ENCODE measurements at regions not wholly inside any gene's neighbourhood (a gene's known extent, or its start where the extent isn't known, plus 50 kb on each side); places are given as distances from the start of the nearest gene placed in this dataset.

GRCh38 chr12:60832290-60832689, 1236.5 kb downstream of the SLC16A7 start:
- no peaks in the 10 kb centered on the region for H3K4me1 ChIP-seq (ENCODE audit: insufficient read depth)
- H3K9me2 ChIP-seq (ENCODE audit: insufficient read depth), result no peaks in the 10 kb centered on the region
- no peak overlapping the region for H3K4me2 ChIP-seq (ENCODE audit: unreplicated experiment)
- no peak for DNase-seq
- H2AFZ ChIP-seq, result no peak overlapping the region
- no peak overlapping the region for H3K4me3 ChIP-seq
- no peaks in the 10 kb centered on the region for H3F3A ChIP-seq (ENCODE audit: insufficient read depth)
- no peak for TF ChIP-seq EZH2phosphoT487 (IDR thresholded peaks at IDR 0.05; ENCODE audit: insufficient read depth, low read depth)
- no peak for TF ChIP-seq EZH2 (IDR thresholded peaks at IDR 0.05; ENCODE audit: insufficient read depth, poor library complexity, severe bottlenecking)
- in situ Hi-C loops (cut with MboI), result no loop called here
- no peaks in the 10 kb centered on the region for H3K27me3 ChIP-seq (replicated peaks; ENCODE audit: insufficient read depth)
- H3K27ac ChIP-seq, result no peak overlapping the region
- no peaks in the 10 kb centered on the region for H3K36me3 ChIP-seq (ENCODE audit: low read depth)
- H3K79me2 ChIP-seq (ENCODE audit: insufficient read depth), result no peaks in the 10 kb centered on the region
- 21 to 25% methylated on average over 4 of the region's 4 CpGs for WGBS, 2 experiments (ENCODE audit: low coverage in 1 of 2, low lambda C conversion rate in 2 of 2, missing lambda C conversion rate in 2 of 2)
- H4K20me1 ChIP-seq (ENCODE audit: insufficient read depth), result no peaks in the 10 kb centered on the region
- no peaks in the 10 kb centered on the region for H3K9me3 ChIP-seq (ENCODE audit: low read depth)
- no peak overlapping the region for H3K9ac ChIP-seq

GRCh38 chr12:60834372-60834771, 1238.5 kb downstream of the SLC16A7 start:
- Histone ChIP-seq H3K9ac (no peak overlapping the region), H3K79me2 (ENCODE audit: insufficient read depth) (no peaks in the 10 kb centered on the region), H4K20me1 (ENCODE audit: insufficient read depth) (no peaks in the 10 kb centered on the region), H2AFZ (no peak overlapping the region), H3K36me3 (ENCODE audit: low read depth) (no peaks in the 10 kb centered on the region), H3K4me2 (ENCODE audit: unreplicated experiment) (no peak overlapping the region), H3K27me3 (replicated peaks; ENCODE audit: insufficient read depth) (no peaks in the 10 kb centered on the region), H3K9me3 (ENCODE audit: low read depth) (no peaks in the 10 kb centered on the region), H3F3A (ENCODE audit: insufficient read depth) (no peaks in the 10 kb centered on the region), H3K4me1 (ENCODE audit: insufficient read depth) (no peaks in the 10 kb centered on the region), H3K27ac (no peak overlapping the region), H3K9me2 (ENCODE audit: insufficient read depth) (no peaks in the 10 kb centered on the region), H3K4me3 (no peak overlapping the region)
- no peak for DNase-seq
- TF ChIP-seq EZH2 (IDR thresholded peaks at IDR 0.05; ENCODE audit: insufficient read depth, poor library complexity, severe bottlenecking) (no peak), EZH2phosphoT487 (IDR thresholded peaks at IDR 0.05; ENCODE audit: insufficient read depth, low read depth) (no peak)
- in situ Hi-C loops (cut with MboI), result no loop called here

- no peaks in the 10 kb centered on the region for H4K20me1 ChIP-seq (ENCODE audit: insufficient read depth)
- TF ChIP-seq EZH2phosphoT487 (IDR thresholded peaks at IDR 0.05; ENCODE audit: insufficient read depth, low read depth), result no peak
- TF ChIP-seq EZH2 (IDR thresholded peaks at IDR 0.05; ENCODE audit: insufficient read depth, poor library complexity, severe bottlenecking), result no peak
- no peak overlapping the region for H3K4me2 ChIP-seq (ENCODE audit: unreplicated experiment)
- no peaks in the 10 kb centered on the region for H3K79me2 ChIP-seq (ENCODE audit: insufficient read depth)
- H3K4me1 ChIP-seq (ENCODE audit: insufficient read depth), result no peaks in the 10 kb centered on the region
- in situ Hi-C loops (cut with MboI), result no loop called here
- H2AFZ ChIP-seq, result no peak overlapping the region
- no peaks in the 10 kb centered on the region for H3F3A ChIP-seq (ENCODE audit: insufficient read depth)
- H3K4me3 ChIP-seq, result no peak overlapping the region
- H3K27me3 ChIP-seq (replicated peaks; ENCODE audit: insufficient read depth), result no peaks in the 10 kb centered on the region
- no peak overlapping the region for H3K9ac ChIP-seq
- no peak overlapping the region for H3K27ac ChIP-seq
- 36 to 42% methylated on average over 3 of the region's 3 CpGs for WGBS, 2 experiments (ENCODE audit: low coverage in 1 of 2, low lambda C conversion rate in 2 of 2, missing lambda C conversion rate in 2 of 2)
- no peaks in the 10 kb centered on the region for H3K9me3 ChIP-seq (ENCODE audit: low read depth)
- no peaks in the 10 kb centered on the region for H3K9me2 ChIP-seq (ENCODE audit: insufficient read depth)
- no peaks in the 10 kb centered on the region for H3K36me3 ChIP-seq (ENCODE audit: low read depth)
- no peak for DNase-seq
Measured at GRCh38 chr12:60834806-60835205, 1239.0 kb downstream of the SLC16A7 start.

- Histone ChIP-seq H3K9me2 (ENCODE audit: insufficient read depth) (no peaks in the 10 kb centered on the region), H3F3A (ENCODE audit: insufficient read depth) (no peaks in the 10 kb centered on the region), H3K9me3 (ENCODE audit: low read depth) (no peaks in the 10 kb centered on the region), H3K4me3 (no peak overlapping the region), H3K9ac (no peak overlapping the region), H3K4me2 (ENCODE audit: unreplicated experiment) (no peak overlapping the region), H3K36me3 (ENCODE audit: low read depth) (no peaks in the 10 kb centered on the region), H3K27ac (no peak overlapping the region), H3K4me1 (ENCODE audit: insufficient read depth) (no peaks in the 10 kb centered on the region), H2AFZ (no peak overlapping the region), H4K20me1 (ENCODE audit: insufficient read depth) (no peaks in the 10 kb centered on the region), H3K79me2 (ENCODE audit: insufficient read depth) (no peaks in the 10 kb centered on the region), H3K27me3 (replicated peaks; ENCODE audit: insufficient read depth) (no peaks in the 10 kb centered on the region)
- no peak for TF ChIP-seq EZH2phosphoT487 (IDR thresholded peaks at IDR 0.05; ENCODE audit: insufficient read depth, low read depth)
- no peak for TF ChIP-seq EZH2 (IDR thresholded peaks at IDR 0.05; ENCODE audit: insufficient read depth, poor library complexity, severe bottlenecking)
- WGBS, 2 experiments (ENCODE audit: low coverage in 1 of 2, low lambda C conversion rate in 2 of 2, missing lambda C conversion rate in 2 of 2), result 38 to 41% methylated on average over 1 of the region's 1 CpG
- no peak for DNase-seq
- in situ Hi-C loops (cut with MboI), result no loop called here
Measured at GRCh38 chr12:60836651-60837050, 1240.8 kb downstream of the SLC16A7 start.

GRCh38 chr12:60842181-60842580, 1246.4 kb downstream of the SLC16A7 start:
- no peak overlapping the region for H2AFZ ChIP-seq
- no peaks in the 10 kb centered on the region for H3K36me3 ChIP-seq (ENCODE audit: low read depth)
- H3K27ac ChIP-seq, result no peak overlapping the region
- no peaks in the 10 kb centered on the region for H3K9me3 ChIP-seq (ENCODE audit: low read depth)
- TF ChIP-seq EZH2 (IDR thresholded peaks at IDR 0.05; ENCODE audit: insufficient read depth, poor library complexity, severe bottlenecking) (no peak), EZH2phosphoT487 (IDR thresholded peaks at IDR 0.05; ENCODE audit: insufficient read depth, low read depth) (no peak)
- H3K27me3 ChIP-seq (replicated peaks; ENCODE audit: insufficient read depth), result no peaks in the 10 kb centered on the region
- H3K79me2 ChIP-seq (ENCODE audit: insufficient read depth), result no peaks in the 10 kb centered on the region
- H4K20me1 ChIP-seq (ENCODE audit: insufficient read depth), result no peaks in the 10 kb centered on the region
- no peak overlapping the region for H3K4me2 ChIP-seq (ENCODE audit: unreplicated experiment)
- no peaks in the 10 kb centered on the region for H3F3A ChIP-seq (ENCODE audit: insufficient read depth)
- H3K9me2 ChIP-seq (ENCODE audit: insufficient read depth), result no peaks in the 10 kb centered on the region
- DNase-seq, result no peak
- in situ Hi-C loops (cut with MboI), result no loop called here
- H3K4me3 ChIP-seq, result no peak overlapping the region
- H3K9ac ChIP-seq, result no peak overlapping the region
- H3K4me1 ChIP-seq (ENCODE audit: insufficient read depth), result no peaks in the 10 kb centered on the region
- WGBS, 2 experiments (ENCODE audit: low coverage in 1 of 2, low lambda C conversion rate in 2 of 2, missing lambda C conversion rate in 2 of 2), result 0% methylated on average over 2 of the region's 2 CpGs
